Transverse colon (tissue), 4 donors: ENCODE measurements at regions not wholly inside any gene's neighbourhood (a gene's known extent, or its start where the extent isn't known, plus 50 kb on each side); places are given as distances from the start of the nearest gene placed in this dataset.

Source experiments
- DNase-seq: peaks from one replicate; pipeline ENCODE4 v3.0.0-alpha.2; 2019
- H3K27ac ChIP-seq, 4 donors: fragments of 200-600 bp; sonication (generic); 2 replicates each; pipeline ENCODE4 v1.5.1; 2016 to 2018; ENCODE audit warnings: inconsistent platforms in 4 of 4
- H3K27me3 ChIP-seq: fragments of 200-600 bp; sonication (generic); 2 replicates; pipeline ENCODE4 v1.5.1; 2017; ENCODE audit warnings: inconsistent platforms
- H3K36me3 ChIP-seq, 4 donors: fragments of 200-600 bp; sonication (generic); 2 replicates each; pipeline ENCODE4 v1.5.1; 2017 to 2019; ENCODE audit warnings: inconsistent platforms in 4 of 4
- H3K4me1 ChIP-seq, 4 donors: fragments of 200-600 bp; sonication (generic); 2 replicates each; pipeline ENCODE4 v1.5.1; 2017 to 2020; ENCODE audit warnings: inconsistent platforms in 4 of 4
- H3K4me3 ChIP-seq, 4 donors: fragments of 200-600 bp; sonication (generic); 1 replicate in 1 of 4; 2 replicates in 3 of 4; pipeline versions ENCODE4 v1.5.1 to v1.6.1; 2017 to 2019; ENCODE audit warnings: inconsistent platforms in 4 of 4
- H3K9me3 ChIP-seq, 2 donors: fragments of 200-600 bp; sonication (generic); 2 replicates each; pipeline ENCODE4 v1.5.1; 2017 to 2019; ENCODE audit warnings: inconsistent platforms in 2 of 2
- EP300 ChIP-seq: sonication (generic); formaldehyde crosslinking; IDR thresholded peaks from one replicate; pipeline ENCODE4 v1.6.1; 2017; ENCODE audit warnings: antibody characterized with exemption, low read depth
- POLR2A ChIP-seq: fragments of 450-650 bp; IDR thresholded peaks from one replicate; pipeline ENCODE4 v1.6.1; 2016; ENCODE audit warnings: antibody characterized with exemption, mild to moderate bottlenecking, moderate library complexity
- POLR2AphosphoS5 ChIP-seq, 3 donors: sonication (generic); formaldehyde crosslinking; IDR thresholded peaks; one replicate each; pipeline ENCODE4 v1.6.1; 2016; ENCODE audit warnings: antibody characterized with exemption in 3 of 3
- WGBS, 2 donors: methylation state at CpG; one replicate each; pipeline ENCODE4 v1.1.5; 2018; ENCODE audit warnings: low coverage in 1 of 2; 5-methylcytosine and 5-hydroxymethylcytosine counted together
- in situ Hi-C, 4 donors: fragments of 200-750 bp; cut with MboI; loops; one replicate each; pipeline versions ENCODE4 v1.15.0 to v1.15.1; 2017; ENCODE audit warnings: low sequenced_read_pairs in 3 of 4, low pct_ligation_motif_present in 1 of 4, low pct_unique_long_range_greater_than_20kb in 1 of 4
- intact Hi-C: fragments of 100-400 bp; cut with DNase I; formaldehyde crosslinking; loops from one replicate; pipeline ENCODE4 v1.15.1; 2023; ENCODE audit warnings: low total_unique reads
- TF ChIP-seq, protein P1 (sequence below), 5 experiments: fragments of 200-600 bp in 3 of 5; fragments of 450-650 bp in 2 of 5; sonication (generic) in 3 of 5; IDR thresholded peaks; 1 replicate in 2 of 5; 2 replicates in 3 of 5; pipeline ENCODE4 v1.5.1; 2016 to 2017; ENCODE audit warnings: antibody characterized with exemption in 5 of 5, inconsistent platforms in 3 of 5, mild to moderate bottlenecking in 2 of 5, moderate library complexity in 1 of 5

DNA sequence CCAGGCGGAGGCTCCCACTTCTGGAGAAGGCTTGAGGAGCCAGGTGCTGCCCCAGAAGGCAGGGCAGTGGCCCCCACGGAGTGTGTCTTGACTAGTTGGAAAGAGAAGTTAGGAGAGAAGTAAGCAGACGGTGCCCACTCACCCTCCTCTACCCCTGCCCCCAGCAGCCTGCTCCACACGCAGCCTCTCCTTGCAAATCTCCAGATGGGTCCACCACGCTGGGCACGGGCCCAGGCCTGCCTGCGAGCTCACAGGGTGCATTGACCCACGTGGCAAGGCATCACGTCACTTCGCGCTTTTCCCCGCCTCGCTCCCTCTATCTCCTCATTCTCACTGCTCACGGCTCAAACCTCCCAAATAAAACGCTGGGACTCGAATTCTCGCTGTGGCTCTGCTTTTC, 71.8 kb upstream of the RAB12 start:
- WGBS, 2 donors, result 60 to 87% methylated on average over 1 to 17 of the region's 17 CpGs
- intact Hi-C loops, result no loop called here

DNA sequence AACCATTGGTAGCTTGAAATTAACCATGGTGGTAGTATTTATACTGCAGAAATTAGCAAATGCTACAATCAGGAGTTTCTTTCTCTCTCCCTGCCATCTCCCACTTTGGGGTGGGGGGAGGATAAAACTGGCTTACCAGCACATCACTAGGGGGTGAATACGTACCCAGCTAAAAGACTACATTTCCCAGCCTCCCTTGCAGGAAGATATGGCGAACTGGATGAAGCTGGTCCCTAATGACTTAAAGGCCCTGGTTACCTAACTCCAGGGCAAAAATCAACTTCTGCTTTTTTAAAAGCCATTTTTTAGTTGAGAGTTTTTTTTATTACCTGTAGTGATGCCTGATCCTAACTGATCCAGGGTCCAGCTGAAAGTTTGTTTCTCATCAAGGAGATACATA, 70.3 kb upstream of the RAB12 start:
- 69 to 76% methylated on average over 2 of the region's 2 CpGs for WGBS, 2 donors
- no peak for DNase-seq
- Histone ChIP-seq H3K27me3 (no peaks in the 10 kb centered on the region), H3K27ac (no peak overlapping the region), H3K36me3 (no peaks in the 10 kb centered on the region), H3K4me3 (no peak overlapping the region), H3K4me1 (no peaks in the 10 kb centered on the region), H3K9me3 (no peaks in the 10 kb centered on the region)
- no peak for TF ChIP-seq EP300
- TF ChIP-seq POLR2AphosphoS5 (IDR thresholded peaks at IDR 0.05), result no peak
- no peak for TF ChIP-seq POLR2A
- TF ChIP-seq, protein P1, sequence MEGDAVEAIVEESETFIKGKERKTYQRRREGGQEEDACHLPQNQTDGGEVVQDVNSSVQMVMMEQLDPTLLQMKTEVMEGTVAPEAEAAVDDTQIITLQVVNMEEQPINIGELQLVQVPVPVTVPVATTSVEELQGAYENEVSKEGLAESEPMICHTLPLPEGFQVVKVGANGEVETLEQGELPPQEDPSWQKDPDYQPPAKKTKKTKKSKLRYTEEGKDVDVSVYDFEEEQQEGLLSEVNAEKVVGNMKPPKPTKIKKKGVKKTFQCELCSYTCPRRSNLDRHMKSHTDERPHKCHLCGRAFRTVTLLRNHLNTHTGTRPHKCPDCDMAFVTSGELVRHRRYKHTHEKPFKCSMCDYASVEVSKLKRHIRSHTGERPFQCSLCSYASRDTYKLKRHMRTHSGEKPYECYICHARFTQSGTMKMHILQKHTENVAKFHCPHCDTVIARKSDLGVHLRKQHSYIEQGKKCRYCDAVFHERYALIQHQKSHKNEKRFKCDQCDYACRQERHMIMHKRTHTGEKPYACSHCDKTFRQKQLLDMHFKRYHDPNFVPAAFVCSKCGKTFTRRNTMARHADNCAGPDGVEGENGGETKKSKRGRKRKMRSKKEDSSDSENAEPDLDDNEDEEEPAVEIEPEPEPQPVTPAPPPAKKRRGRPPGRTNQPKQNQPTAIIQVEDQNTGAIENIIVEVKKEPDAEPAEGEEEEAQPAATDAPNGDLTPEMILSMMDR (IDR thresholded peaks at IDR 0.05), result no peak
- in situ Hi-C loops, result no loop called here
- intact Hi-C loops, result no loop called here

More for the DNA sequence above, 71.8 kb upstream of the RAB12 start:
- H3K9me3 ChIP-seq, result no peaks in the 10 kb centered on the region
- no peaks in the 10 kb centered on the region for H3K36me3 ChIP-seq
- no peak overlapping the region for H3K4me3 ChIP-seq
- no peaks in the 10 kb centered on the region for H3K4me1 ChIP-seq
- no peak for DNase-seq
- H3K27me3 ChIP-seq, result no peaks in the 10 kb centered on the region
- TF ChIP-seq POLR2AphosphoS5 (IDR thresholded peaks at IDR 0.05) (no peak), EP300 (no peak), POLR2A (no peak)
- TF ChIP-seq, protein P1 (IDR thresholded peaks at IDR 0.05), result no peak
- in situ Hi-C loops, result no loop called here
- no peak overlapping the region for H3K27ac ChIP-seq

DNA sequence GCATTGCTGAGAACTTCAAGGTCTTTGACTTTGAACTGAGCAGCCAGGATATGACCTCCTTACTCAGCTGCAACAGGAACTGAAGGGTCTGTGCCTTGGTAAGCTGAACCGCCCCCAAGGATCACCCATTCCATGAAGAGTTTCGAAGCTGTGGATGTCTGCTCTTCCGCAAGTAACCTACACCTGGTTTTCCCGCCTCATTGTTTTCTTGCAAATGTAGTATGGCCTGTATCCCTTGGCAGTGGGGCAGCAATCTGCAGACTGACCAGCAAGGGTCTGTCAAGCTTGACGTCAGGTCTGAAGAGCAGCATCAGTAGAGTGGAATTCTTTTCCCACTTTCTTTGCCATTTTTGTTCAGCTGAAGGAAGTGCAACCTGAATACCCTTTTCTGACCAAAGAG, 62.6 kb upstream of the RAB12 start:
- in situ Hi-C loops, result no loop called here

DNA sequence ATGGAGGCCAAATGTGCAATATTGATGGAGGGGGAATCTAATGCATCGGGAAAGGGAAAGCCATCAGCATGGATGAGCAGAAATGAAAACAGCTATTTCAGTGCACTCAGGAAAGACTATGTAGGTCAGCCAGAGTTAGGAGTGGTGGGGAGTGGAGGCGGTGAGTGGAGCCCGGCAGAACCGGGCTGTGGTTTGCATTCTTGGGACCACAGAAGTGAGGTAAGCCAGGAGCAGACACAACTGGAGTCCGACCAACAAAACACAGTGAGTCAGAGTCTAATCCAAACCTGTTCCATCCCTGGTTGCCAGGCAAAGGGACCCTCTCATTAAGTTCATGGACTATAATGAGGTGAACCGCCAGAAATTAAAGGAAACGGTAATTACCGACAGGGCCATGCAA, 61.1 kb upstream of the RAB12 start:
- in situ Hi-C loops, result no loop called here
- H3K27me3 ChIP-seq, result no peaks in the 10 kb centered on the region
- no peak for TF ChIP-seq POLR2A
- TF ChIP-seq POLR2AphosphoS5 (IDR thresholded peaks at IDR 0.05), result no peak
- no peak for TF ChIP-seq EP300
- TF ChIP-seq, protein P1 (IDR thresholded peaks at IDR 0.05), result no peak

More for the DNA sequence above, 62.6 kb upstream of the RAB12 start:
- Histone ChIP-seq H3K4me3 (no peak overlapping the region), H3K9me3 (no peaks in the 10 kb centered on the region), H3K27ac (no peak overlapping the region), H3K36me3 (no peaks in the 10 kb centered on the region), H3K4me1 (no peaks in the 10 kb centered on the region), H3K27me3 (no peaks in the 10 kb centered on the region)
- TF ChIP-seq POLR2AphosphoS5 (IDR thresholded peaks at IDR 0.05) (no peak), POLR2A (no peak), EP300 (no peak)
- TF ChIP-seq, protein P1 (IDR thresholded peaks at IDR 0.05), result no peak
- WGBS, 2 donors, result 92 to 100% methylated on average over 2 to 5 of the region's 5 CpGs
- DNase-seq, result no peak
- intact Hi-C loops, result no loop called here

More for the DNA sequence above, 61.1 kb upstream of the RAB12 start:
- Histone ChIP-seq H3K9me3 (no peaks in the 10 kb centered on the region), H3K4me1 (no peaks in the 10 kb centered on the region), H3K36me3 (no peaks in the 10 kb centered on the region), H3K4me3 (no peak overlapping the region), H3K27ac (no peak overlapping the region)
- DNase-seq, result no peak
- intact Hi-C loops, result no loop called here
- WGBS, 2 donors, result 70 to 83% methylated on average over 2 to 8 of the region's 8 CpGs
